IMR-90 (cell line): ENCODE measurements at regions not wholly inside any gene's neighbourhood (a gene's known extent, or its start where the extent isn't known, plus 50 kb on each side); places are given as distances from the start of the nearest gene placed in this dataset.

Source experiments
- ATAC-seq: fragments of 200-7000 bp; cut with Tn5 transposase; 2 replicates; pipeline ENCODE4 v1.9.1; 2020; ENCODE audit warnings: low read depth, mild to moderate bottlenecking, moderate library complexity
- BruUV-seq: library from RNA; stranded (reverse); fragments of 400-500 nt; replicated peaks from 2 replicates; lab custom pipeline; 2021; lab: Mats Ljungman, UMichigan
- CTCF ChIA-PET: fragments of 300-600 bp; formaldehyde crosslinking; extraction: SDS; loops from one replicate; lab custom pipeline; 2021; ENCODE audit warnings: antibody characterized with exemption; lab: Yijun Ruan, JAX
- POLR2A ChIA-PET: fragments of 300-600 bp; sonication (Branson Sonifier 250); formaldehyde crosslinking; loops from one replicate; lab custom pipeline; 2022; ENCODE audit warnings: antibody characterized with exemption; ENCODE audit not compliant: unreplicated experiment; lab: Charles Lee
- DNase-seq: peaks from one replicate; pipeline ENCODE4 v3.0.0; 2013
- H2AFZ ChIP-seq: replicated peaks from 2 replicates; pipeline ENCODE3; 2013; ENCODE audit warnings: low read length, mild to moderate bottlenecking; ENCODE audit not compliant: poor library complexity
- H2AK5ac ChIP-seq: 2 replicates; pipeline ENCODE4 v1.6.1; 2013; ENCODE audit warnings: low read depth, low read length, inconsistent platforms
- H2AK9ac ChIP-seq: replicated peaks from 2 replicates; pipeline ENCODE3; 2013; ENCODE audit warnings: mild to moderate bottlenecking, low read depth, low read length, moderate library complexity; ENCODE audit not compliant: poor library complexity
- H2BK120ac ChIP-seq: 2 replicates; pipeline ENCODE4 v1.6.1; 2013; ENCODE audit warnings: low read depth, low read length, inconsistent platforms
- H2BK15ac ChIP-seq: 3 replicates; pipeline ENCODE4 v1.6.1; 2013; ENCODE audit warnings: low read depth, low read length, inconsistent platforms
- H2BK20ac ChIP-seq: 2 replicates; pipeline ENCODE4 v1.6.1; 2013; ENCODE audit warnings: low read depth, mild to moderate bottlenecking, inconsistent platforms, low read length, moderate library complexity
- H2BK5ac ChIP-seq: 2 replicates; pipeline ENCODE4 v1.6.1; 2013; ENCODE audit warnings: mild to moderate bottlenecking, low read depth, low read length, inconsistent platforms; ENCODE audit not compliant: poor library complexity, severe bottlenecking
- H3K14ac ChIP-seq: replicated peaks from 2 replicates; pipeline ENCODE4 v1.6.1; 2013; ENCODE audit warnings: low read depth, low read length, inconsistent platforms
- H3K18ac ChIP-seq: 2 replicates; pipeline ENCODE4 v1.6.1; 2013; ENCODE audit warnings: low read depth, low read length, control low read depth
- H3K23ac ChIP-seq: 2 replicates; pipeline ENCODE4 v1.6.1; 2013; ENCODE audit warnings: low read depth, low read length, inconsistent platforms
- H3K27ac ChIP-seq: 2 replicates; pipeline ENCODE4 v1.5.1; 2013; ENCODE audit warnings: mild to moderate bottlenecking, control low read depth, low read length; ENCODE audit not compliant: insufficient read depth
- H3K27me3 ChIP-seq: 2 replicates; pipeline ENCODE4 v1.6.1; 2013; ENCODE audit warnings: low read length; ENCODE audit not compliant: control insufficient read depth, insufficient read depth
- H3K36me3 ChIP-seq: 2 replicates; pipeline ENCODE4 v1.6.1; 2013; ENCODE audit warnings: low read length, mixed read lengths; ENCODE audit not compliant: control insufficient read depth, insufficient read depth
- H3K4ac ChIP-seq: 2 replicates; pipeline ENCODE4 v1.6.1; 2013; ENCODE audit warnings: low read depth, low read length, inconsistent platforms
- H3K4me1 ChIP-seq: 2 replicates; pipeline ENCODE4 v1.6.1; 2013; ENCODE audit warnings: low read length, mixed read lengths; ENCODE audit not compliant: control insufficient read depth, insufficient read depth
- H3K4me2 ChIP-seq: 2 replicates; pipeline ENCODE4 v1.6.1; 2013; ENCODE audit warnings: low read depth, mild to moderate bottlenecking, control low read depth, low read length, moderate library complexity
- H3K4me3 ChIP-seq: 2 replicates; pipeline ENCODE4 v1.5.1; 2013; ENCODE audit warnings: low read depth, mild to moderate bottlenecking, control low read depth, low read length, moderate library complexity; ENCODE audit not compliant: insufficient read depth
- H3K56ac ChIP-seq: 2 replicates; pipeline ENCODE4 v1.6.1; 2013; ENCODE audit warnings: low read length, inconsistent platforms; ENCODE audit not compliant: insufficient read depth; ENCODE audit errors: extremely low read depth
- H3K79me1 ChIP-seq, 2 experiments: 2 replicates each; pipeline ENCODE4 v1.6.1; 2013; ENCODE audit warnings: low read length in 2 of 2, inconsistent platforms in 1 of 2, low read depth in 1 of 2
- H3K9ac ChIP-seq: 2 replicates; pipeline ENCODE4 v1.6.1; 2013; ENCODE audit warnings: low read depth, low read length, control low read depth
- H3K9me1 ChIP-seq: 2 replicates; pipeline ENCODE4 v1.6.1; 2013; ENCODE audit warnings: low read length, inconsistent platforms; ENCODE audit not compliant: insufficient read depth
- H3K9me3 ChIP-seq: 2 replicates; pipeline ENCODE4 v1.6.1; 2013; ENCODE audit warnings: low read length; ENCODE audit not compliant: control insufficient read depth, insufficient read depth
- H4K20me1 ChIP-seq: 2 replicates; pipeline ENCODE4 v1.6.1; 2013; ENCODE audit warnings: low read length, inconsistent platforms; ENCODE audit not compliant: insufficient read depth
- H4K5ac ChIP-seq: 2 replicates; pipeline ENCODE4 v1.6.1; 2013; ENCODE audit warnings: mild to moderate bottlenecking, low read depth, low read length, control low read depth
- H4K8ac ChIP-seq, 2 experiments: 2 replicates each; pipeline ENCODE4 v1.6.1; 2013; ENCODE audit warnings: low read depth in 2 of 2, low read length in 2 of 2, control low read depth in 1 of 2, inconsistent platforms in 1 of 2
- H4K91ac ChIP-seq: 2 replicates; pipeline ENCODE4 v1.6.1; 2013; ENCODE audit warnings: low read depth, low read length, inconsistent platforms; ENCODE audit not compliant: insufficient read depth
- BHLHE40 ChIP-seq: fragments of 150-350 bp; IDR thresholded peaks from 2 replicates; pipeline ENCODE4 v1.6.1; 2016; ENCODE audit warnings: mild to moderate bottlenecking, low read depth, low read length
- CEBPB ChIP-seq: IDR thresholded peaks from 2 replicates; pipeline ENCODE4 v1.6.1; 2012; ENCODE audit warnings: low read depth, low read length, improper control_type of control experiment
- CHD1 ChIP-seq: IDR thresholded peaks from 2 replicates; pipeline ENCODE4 v1.6.1; 2012; ENCODE audit warnings: low read depth, low read length, improper control_type of control experiment
- CTCF ChIP-seq: conservative IDR thresholded peaks from 2 replicates; pipeline ENCODE4 v1.5.1; 2012; ENCODE audit warnings: mild to moderate bottlenecking, low read depth, low read length, improper control_type of control experiment
- ELK1 ChIP-seq: fragments of 150-350 bp; IDR thresholded peaks from 2 replicates; pipeline ENCODE4 v1.6.1; 2016; ENCODE audit warnings: low read depth, mild to moderate bottlenecking, low read length, moderate library complexity, borderline replicate concordance
- FOS ChIP-seq: fragments of 150-350 bp; IDR thresholded peaks from 2 replicates; pipeline ENCODE4 v1.6.1; 2016; ENCODE audit warnings: low read depth, low read length
- MAFK ChIP-seq: IDR thresholded peaks from 2 replicates; pipeline ENCODE4 v1.6.1; 2012; ENCODE audit warnings: low read depth, low read length, improper control_type of control experiment
- MXI1 ChIP-seq: IDR thresholded peaks from 2 replicates; pipeline ENCODE4 v1.6.1; 2012; ENCODE audit warnings: low read depth, mild to moderate bottlenecking, low read length, moderate library complexity, borderline replicate concordance
- NFE2L2 ChIP-seq: fragments of 150-350 bp; IDR thresholded peaks from 2 replicates; pipeline ENCODE4 v1.6.1; 2016; ENCODE audit warnings: low read depth, mild to moderate bottlenecking, low read length
- POLR2A ChIP-seq: IDR thresholded peaks from 2 replicates; pipeline ENCODE4 v1.6.1; 2012; ENCODE audit warnings: mild to moderate bottlenecking, low read depth, low read length
- RAD21 ChIP-seq: IDR thresholded peaks from 2 replicates; pipeline ENCODE4 v1.6.1; 2012; ENCODE audit warnings: low read length, improper control_type of control experiment
- RCOR1 ChIP-seq: IDR thresholded peaks from 2 replicates; pipeline ENCODE4 v1.6.1; 2012; ENCODE audit warnings: mild to moderate bottlenecking, low read length, improper control_type of control experiment; ENCODE audit not compliant: insufficient replicate concordance
- RFX5 ChIP-seq: IDR thresholded peaks from 2 replicates; pipeline ENCODE4 v1.8.0; 2012; ENCODE audit warnings: low read depth, mild to moderate bottlenecking, low read length, moderate library complexity
- SMC3 ChIP-seq: fragments of 150-350 bp; IDR thresholded peaks from 2 replicates; pipeline ENCODE4 v1.6.1; 2016; ENCODE audit warnings: low read depth, mild to moderate bottlenecking, antibody characterized with exemption, low read length, moderate library complexity
- USF2 ChIP-seq: fragments of 150-350 bp; IDR thresholded peaks from 2 replicates; pipeline ENCODE4 v1.6.1; 2017; ENCODE audit warnings: mild to moderate bottlenecking, antibody characterized with exemption, low read length, low read depth
- WGBS, 2 experiments: methylation state at CpG; one replicate each; pipeline versions ENCODE4 v1.1.5 to v1.1.7; 2013; ENCODE audit warnings: missing lambda C conversion rate in 2 of 2; ENCODE audit not compliant: insufficient read length in 1 of 2; ENCODE audit errors: extremely low coverage in 2 of 2; 5-methylcytosine and 5-hydroxymethylcytosine counted together
- dilution Hi-C: fragments of 300-500 bp; cut with HindIII; formaldehyde crosslinking; loops from one replicate; pipeline ENCODE4 v1.14.3; 2018; ENCODE audit warnings: low sequenced_read_pairs; ENCODE audit not compliant: unreplicated experiment
- in situ Hi-C: fragments of 300-500 bp; cut with MboI; formaldehyde crosslinking; loops from 3 replicates; pipeline ENCODE4 v1.14.3; 2019; ENCODE audit warnings: low sequenced_read_pairs, inconsistent platforms, mixed read lengths
- intact Hi-C: fragments of 100-400 bp; cut with micrococcal nuclease; formaldehyde crosslinking; loops from 2 replicates; pipeline ENCODE4 v1.10.0; 2022

GRCh38 chr3:89577637-89578530, 470.5 kb downstream of the EPHA3 start:
- in situ Hi-C loops = no loop called here
- Histone ChIP-seq H3K4me2 (no peak overlapping the region), H2BK15ac (no peak overlapping the region), H2BK5ac (no peak overlapping the region), H3K4me1 (no peaks in the 10 kb centered on the region), H3K18ac (no peak overlapping the region), H3K27me3 (no peaks in the 10 kb centered on the region), H3K56ac (no peak overlapping the region), H2BK20ac (no peak overlapping the region), H4K8ac (no peak overlapping the region), H3K9ac (no peak overlapping the region), H2AK9ac (no peak overlapping the region), H3K23ac (no peak overlapping the region), H2AK5ac (no peak overlapping the region), H3K79me1 (no peaks in the 10 kb centered on the region), H3K27ac (no peak overlapping the region), H3K4ac (no peak overlapping the region), H3K4me3 (no peak overlapping the region), H2BK120ac (no peak overlapping the region), H2AFZ (no peak overlapping the region), H3K9me3 (no peaks in the 10 kb centered on the region), H3K36me3 (no peaks in the 10 kb centered on the region), H4K91ac (no peak overlapping the region), H4K20me1 (no peaks in the 10 kb centered on the region), H3K14ac (no peak overlapping the region), H4K5ac (no peak overlapping the region), H3K9me1 (no peaks in the 10 kb centered on the region)
- POLR2A ChIA-PET = no interaction called here
- dilution Hi-C loops = no loop called here
- no peak for ATAC-seq
- CTCF ChIA-PET = no interaction called here
- DNase-seq = no peak
- WGBS, 2 experiments = 92% methylated on average over 2 of the region's 8 CpGs; no CpG with 5 or more reads in 1 of the 2 experiments
- intact Hi-C loops = no loop called here
- BruUV-seq = no TSS peak
- TF ChIP-seq CEBPB = no peak
- no peak for TF ChIP-seq ELK1
- TF ChIP-seq NFE2L2 = no peak
- TF ChIP-seq RAD21 = no peak
- no peak for TF ChIP-seq FOS
- no peak for TF ChIP-seq MAFK
- no peak for TF ChIP-seq SMC3
- no peak for TF ChIP-seq RCOR1
- TF ChIP-seq CHD1 = no peak
- no peak for TF ChIP-seq MXI1
- TF ChIP-seq BHLHE40 = no peak
- TF ChIP-seq USF2 = no peak
- TF ChIP-seq CTCF = no peak
- TF ChIP-seq RFX5 = no peak
- no peak for TF ChIP-seq POLR2A
